AG04450 (cell line): ENCODE measurements at regions not wholly inside any gene's neighbourhood (a gene's known extent, or its start where the extent isn't known, plus 50 kb on each side); places are given as distances from the start of the nearest gene placed in this dataset.

ENCODE experiments used
- CTCF ChIA-PET: fragments of 300-600, 350-600 bp; formaldehyde crosslinking; extraction: SDS; loops from one replicate; lab custom pipeline; 2022; ENCODE audit warnings: antibody characterized with exemption, inconsistent platforms; lab: Charles Lee
- POLR2A ChIA-PET: fragments of 350-600 bp; formaldehyde crosslinking; extraction: SDS; loops from one replicate; lab custom pipeline; 2021; ENCODE audit warnings: antibody characterized with exemption, inconsistent platforms; lab: Yijun Ruan, JAX
- DNase-seq: peaks from one replicate; pipeline ENCODE4 v3.0.0-alpha.2; 2011; ENCODE audit warnings: low read depth, low spot score
- H3K27ac ChIP-seq: one replicate; pipeline ENCODE4 v1.5.1; 2012; ENCODE audit warnings: low read depth, low read length, control low read depth
- H3K27me3 ChIP-seq: one replicate; pipeline ENCODE4 v1.6.0; 2012; ENCODE audit warnings: low read length; ENCODE audit not compliant: control insufficient read depth, insufficient read depth
- H3K4me3 ChIP-seq: 2 replicates; pipeline ENCODE4 v1.5.1; 2011; ENCODE audit warnings: mild to moderate bottlenecking, low read depth, low read length, control low read depth
- H3K9me3 ChIP-seq: 2 replicates; pipeline ENCODE4 v1.5.1; 2012; ENCODE audit warnings: low read length; ENCODE audit not compliant: control insufficient read depth, insufficient read depth
- CTCF ChIP-seq: IDR thresholded peaks from 2 replicates; pipeline ENCODE4 v1.5.1; 2011; ENCODE audit warnings: low read depth, low read length, control low read depth, inconsistent platforms

DNA sequence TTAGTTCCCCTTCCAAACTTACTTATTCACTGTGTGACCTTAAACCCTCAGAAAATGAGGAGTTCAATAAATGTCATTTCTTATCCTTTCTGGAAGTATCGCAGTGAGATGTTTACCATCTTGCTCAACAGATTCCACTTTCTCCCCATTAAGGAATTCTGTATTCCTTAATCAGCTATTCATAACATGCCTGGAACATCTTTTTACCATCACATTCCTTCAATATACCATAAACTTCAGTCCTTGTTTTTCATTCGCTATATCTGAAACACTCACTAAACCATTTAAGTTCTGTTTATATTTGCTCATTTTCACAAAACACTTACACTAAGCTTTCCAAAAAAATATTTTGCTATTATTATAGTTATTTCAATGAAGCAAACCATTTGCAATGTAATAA lies 1158.6 kb downstream of the CDH12 start:
- Histone ChIP-seq H3K9me3 (no peaks in the 10 kb centered on the region), H3K27ac (no peak overlapping the region), H3K4me3 (no peak overlapping the region), H3K27me3 (no peaks in the 10 kb centered on the region)
- no peak for DNase-seq
- TF ChIP-seq CTCF, result no peak
- CTCF ChIA-PET, result interaction anchor here (0.5 to 1.1 kb wide), 2 partner anchors 26 to 235 kb away, joined by 3 to 7 read pairs; no protein-coding TSS in a partner anchor
- POLR2A ChIA-PET, result no interaction called here

DNA sequence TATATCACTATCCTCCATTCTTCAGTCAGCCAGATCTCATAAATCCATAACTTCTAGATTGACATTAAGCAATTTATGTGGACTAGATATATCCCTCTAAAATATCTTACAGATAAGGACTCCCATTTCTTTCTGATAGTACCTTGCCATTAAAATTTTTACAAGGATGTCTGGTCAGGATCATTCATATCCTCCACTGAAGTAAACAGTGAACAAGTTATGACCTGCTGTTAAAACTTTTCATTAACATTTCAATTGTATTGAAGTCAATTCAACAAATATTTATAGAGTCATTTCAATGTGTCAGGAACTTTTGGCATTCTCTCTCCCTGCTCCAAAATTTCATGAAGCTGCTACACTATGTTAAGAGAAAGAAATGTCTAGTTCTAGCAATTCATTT lies 1159.6 kb downstream of the CDH12 start:
- DNase-seq, result no peak
- no peak for TF ChIP-seq CTCF
- POLR2A ChIA-PET, result no interaction called here
- Histone ChIP-seq H3K27me3 (no peaks in the 10 kb centered on the region), H3K4me3 (no peak overlapping the region), H3K27ac (no peak overlapping the region), H3K9me3 (no peaks in the 10 kb centered on the region)
- CTCF ChIA-PET, result interaction anchor here (1.1 kb wide), 1 partner anchor 234 kb away, joined by 3 read pairs; no protein-coding TSS in a partner anchor

GRCh38 chr5:21689587-21689986 lies 1163.6 kb downstream of the CDH12 start:
- DNase-seq, result no peak
- TF ChIP-seq CTCF, result no peak
- ChIA-PET POLR2A (no interaction called here), CTCF (no interaction called here)
- Histone ChIP-seq H3K4me3 (no peak overlapping the region), H3K9me3 (no peaks in the 10 kb centered on the region), H3K27ac (no peak overlapping the region), H3K27me3 (no peaks in the 10 kb centered on the region)

GRCh38 chr5:21688655-21689054 lies 1164.5 kb downstream of the CDH12 start:
- no peak overlapping the region for H3K27ac ChIP-seq
- H3K4me3 ChIP-seq, result no peak overlapping the region
- DNase-seq, result peak; percentile 15
- POLR2A ChIA-PET, result no interaction called here
- TF ChIP-seq CTCF, result no peak
- H3K27me3 ChIP-seq, result no peaks in the 10 kb centered on the region
- CTCF ChIA-PET, result no interaction called here
- no peaks in the 10 kb centered on the region for H3K9me3 ChIP-seq

DNA sequence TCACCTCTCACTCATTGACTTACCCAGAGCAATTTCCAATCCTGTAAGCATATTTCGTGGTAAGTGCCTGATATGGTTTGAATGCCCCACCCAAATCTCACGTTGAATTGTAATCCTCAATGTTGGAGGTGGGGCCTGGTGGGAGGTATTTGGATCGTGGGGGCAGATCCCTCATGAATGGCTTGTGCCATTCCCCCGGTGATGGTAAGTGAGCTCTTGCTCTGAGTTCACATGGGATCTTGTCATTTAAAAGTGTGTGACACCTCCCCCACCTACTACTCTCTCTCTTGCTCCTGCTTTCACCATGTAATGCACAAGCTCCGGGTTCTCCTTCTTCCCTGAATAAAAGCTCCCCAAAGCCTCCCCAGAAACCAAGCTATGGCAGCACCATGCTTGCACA lies 1165.5 kb downstream of the CDH12 start:
- DNase-seq, result no peak
- TF ChIP-seq CTCF, result no peak
- no peaks in the 10 kb centered on the region for H3K9me3 ChIP-seq
- no peak overlapping the region for H3K27ac ChIP-seq
- no peaks in the 10 kb centered on the region for H3K27me3 ChIP-seq
- ChIA-PET POLR2A (no interaction called here), CTCF (no interaction called here)
- no peak overlapping the region for H3K4me3 ChIP-seq
